ENCODE measurements at regions not wholly inside any gene's neighbourhood (a gene's known extent, or its start where the extent isn't known, plus 50 kb on each side); places are given as distances from the start of the nearest gene placed in this dataset.

DNA sequence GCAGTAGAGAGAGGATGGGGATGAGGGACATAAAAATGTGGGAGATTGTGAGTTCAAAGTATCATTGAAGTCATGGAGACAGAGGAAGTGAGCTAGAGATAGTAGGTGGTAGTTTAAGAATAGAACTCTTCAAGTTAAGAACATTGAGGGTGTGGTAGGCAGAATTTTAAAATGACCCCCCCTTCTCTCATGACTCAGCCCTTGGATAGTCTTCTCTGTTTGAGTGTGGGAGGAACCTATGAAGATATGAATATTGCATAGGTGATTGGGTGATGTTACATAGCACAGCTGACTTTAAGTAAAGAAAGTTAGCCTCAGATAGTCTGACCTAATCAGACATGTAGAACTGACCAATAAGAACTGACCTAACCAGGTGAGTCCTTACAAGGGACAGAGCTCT is 418.6 kb downstream of the FOXO1 start:
- no peaks in the 10 kb centered on the region; the same call in 2 of the 3 replicates for H3K36me3 Mint-ChIP-seq (ENCODE audit: low read depth)
- TF ChIP-seq EZH2phosphoT487 (IDR thresholded peaks at IDR 0.05; ENCODE audit: unreplicated experiment), result no peak
- TF ChIP-seq POLR2AphosphoS5 (IDR thresholded peaks at IDR 0.05; ENCODE audit: low read depth), result no peak
- TF ChIP-seq CREB1 (CRISPR knock-in tag; IDR thresholded peaks at IDR 0.05; ENCODE audit: low read depth), result no peak
- no peak for TF ChIP-seq ZNF331 (CRISPR knock-in tag; IDR thresholded peaks at IDR 0.05; ENCODE audit: low read depth)
- TF ChIP-seq, protein P1, sequence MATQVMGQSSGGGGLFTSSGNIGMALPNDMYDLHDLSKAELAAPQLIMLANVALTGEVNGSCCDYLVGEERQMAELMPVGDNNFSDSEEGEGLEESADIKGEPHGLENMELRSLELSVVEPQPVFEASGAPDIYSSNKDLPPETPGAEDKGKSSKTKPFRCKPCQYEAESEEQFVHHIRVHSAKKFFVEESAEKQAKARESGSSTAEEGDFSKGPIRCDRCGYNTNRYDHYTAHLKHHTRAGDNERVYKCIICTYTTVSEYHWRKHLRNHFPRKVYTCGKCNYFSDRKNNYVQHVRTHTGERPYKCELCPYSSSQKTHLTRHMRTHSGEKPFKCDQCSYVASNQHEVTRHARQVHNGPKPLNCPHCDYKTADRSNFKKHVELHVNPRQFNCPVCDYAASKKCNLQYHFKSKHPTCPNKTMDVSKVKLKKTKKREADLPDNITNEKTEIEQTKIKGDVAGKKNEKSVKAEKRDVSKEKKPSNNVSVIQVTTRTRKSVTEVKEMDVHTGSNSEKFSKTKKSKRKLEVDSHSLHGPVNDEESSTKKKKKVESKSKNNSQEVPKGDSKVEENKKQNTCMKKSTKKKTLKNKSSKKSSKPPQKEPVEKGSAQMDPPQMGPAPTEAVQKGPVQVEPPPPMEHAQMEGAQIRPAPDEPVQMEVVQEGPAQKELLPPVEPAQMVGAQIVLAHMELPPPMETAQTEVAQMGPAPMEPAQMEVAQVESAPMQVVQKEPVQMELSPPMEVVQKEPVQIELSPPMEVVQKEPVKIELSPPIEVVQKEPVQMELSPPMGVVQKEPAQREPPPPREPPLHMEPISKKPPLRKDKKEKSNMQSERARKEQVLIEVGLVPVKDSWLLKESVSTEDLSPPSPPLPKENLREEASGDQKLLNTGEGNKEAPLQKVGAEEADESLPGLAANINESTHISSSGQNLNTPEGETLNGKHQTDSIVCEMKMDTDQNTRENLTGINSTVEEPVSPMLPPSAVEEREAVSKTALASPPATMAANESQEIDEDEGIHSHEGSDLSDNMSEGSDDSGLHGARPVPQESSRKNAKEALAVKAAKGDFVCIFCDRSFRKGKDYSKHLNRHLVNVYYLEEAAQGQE (IDR thresholded peaks at IDR 0.05; ENCODE audit: unreplicated experiment), result no peak
- TF ChIP-seq ZNF114 (CRISPR knock-in tag; IDR thresholded peaks at IDR 0.05), result no peak
- TF ChIP-seq, protein P2, sequence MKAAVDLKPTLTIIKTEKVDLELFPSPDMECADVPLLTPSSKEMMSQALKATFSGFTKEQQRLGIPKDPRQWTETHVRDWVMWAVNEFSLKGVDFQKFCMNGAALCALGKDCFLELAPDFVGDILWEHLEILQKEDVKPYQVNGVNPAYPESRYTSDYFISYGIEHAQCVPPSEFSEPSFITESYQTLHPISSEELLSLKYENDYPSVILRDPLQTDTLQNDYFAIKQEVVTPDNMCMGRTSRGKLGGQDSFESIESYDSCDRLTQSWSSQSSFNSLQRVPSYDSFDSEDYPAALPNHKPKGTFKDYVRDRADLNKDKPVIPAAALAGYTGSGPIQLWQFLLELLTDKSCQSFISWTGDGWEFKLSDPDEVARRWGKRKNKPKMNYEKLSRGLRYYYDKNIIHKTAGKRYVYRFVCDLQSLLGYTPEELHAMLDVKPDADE (IDR thresholded peaks at IDR 0.05), result no peak
- TF ChIP-seq, protein P3, sequence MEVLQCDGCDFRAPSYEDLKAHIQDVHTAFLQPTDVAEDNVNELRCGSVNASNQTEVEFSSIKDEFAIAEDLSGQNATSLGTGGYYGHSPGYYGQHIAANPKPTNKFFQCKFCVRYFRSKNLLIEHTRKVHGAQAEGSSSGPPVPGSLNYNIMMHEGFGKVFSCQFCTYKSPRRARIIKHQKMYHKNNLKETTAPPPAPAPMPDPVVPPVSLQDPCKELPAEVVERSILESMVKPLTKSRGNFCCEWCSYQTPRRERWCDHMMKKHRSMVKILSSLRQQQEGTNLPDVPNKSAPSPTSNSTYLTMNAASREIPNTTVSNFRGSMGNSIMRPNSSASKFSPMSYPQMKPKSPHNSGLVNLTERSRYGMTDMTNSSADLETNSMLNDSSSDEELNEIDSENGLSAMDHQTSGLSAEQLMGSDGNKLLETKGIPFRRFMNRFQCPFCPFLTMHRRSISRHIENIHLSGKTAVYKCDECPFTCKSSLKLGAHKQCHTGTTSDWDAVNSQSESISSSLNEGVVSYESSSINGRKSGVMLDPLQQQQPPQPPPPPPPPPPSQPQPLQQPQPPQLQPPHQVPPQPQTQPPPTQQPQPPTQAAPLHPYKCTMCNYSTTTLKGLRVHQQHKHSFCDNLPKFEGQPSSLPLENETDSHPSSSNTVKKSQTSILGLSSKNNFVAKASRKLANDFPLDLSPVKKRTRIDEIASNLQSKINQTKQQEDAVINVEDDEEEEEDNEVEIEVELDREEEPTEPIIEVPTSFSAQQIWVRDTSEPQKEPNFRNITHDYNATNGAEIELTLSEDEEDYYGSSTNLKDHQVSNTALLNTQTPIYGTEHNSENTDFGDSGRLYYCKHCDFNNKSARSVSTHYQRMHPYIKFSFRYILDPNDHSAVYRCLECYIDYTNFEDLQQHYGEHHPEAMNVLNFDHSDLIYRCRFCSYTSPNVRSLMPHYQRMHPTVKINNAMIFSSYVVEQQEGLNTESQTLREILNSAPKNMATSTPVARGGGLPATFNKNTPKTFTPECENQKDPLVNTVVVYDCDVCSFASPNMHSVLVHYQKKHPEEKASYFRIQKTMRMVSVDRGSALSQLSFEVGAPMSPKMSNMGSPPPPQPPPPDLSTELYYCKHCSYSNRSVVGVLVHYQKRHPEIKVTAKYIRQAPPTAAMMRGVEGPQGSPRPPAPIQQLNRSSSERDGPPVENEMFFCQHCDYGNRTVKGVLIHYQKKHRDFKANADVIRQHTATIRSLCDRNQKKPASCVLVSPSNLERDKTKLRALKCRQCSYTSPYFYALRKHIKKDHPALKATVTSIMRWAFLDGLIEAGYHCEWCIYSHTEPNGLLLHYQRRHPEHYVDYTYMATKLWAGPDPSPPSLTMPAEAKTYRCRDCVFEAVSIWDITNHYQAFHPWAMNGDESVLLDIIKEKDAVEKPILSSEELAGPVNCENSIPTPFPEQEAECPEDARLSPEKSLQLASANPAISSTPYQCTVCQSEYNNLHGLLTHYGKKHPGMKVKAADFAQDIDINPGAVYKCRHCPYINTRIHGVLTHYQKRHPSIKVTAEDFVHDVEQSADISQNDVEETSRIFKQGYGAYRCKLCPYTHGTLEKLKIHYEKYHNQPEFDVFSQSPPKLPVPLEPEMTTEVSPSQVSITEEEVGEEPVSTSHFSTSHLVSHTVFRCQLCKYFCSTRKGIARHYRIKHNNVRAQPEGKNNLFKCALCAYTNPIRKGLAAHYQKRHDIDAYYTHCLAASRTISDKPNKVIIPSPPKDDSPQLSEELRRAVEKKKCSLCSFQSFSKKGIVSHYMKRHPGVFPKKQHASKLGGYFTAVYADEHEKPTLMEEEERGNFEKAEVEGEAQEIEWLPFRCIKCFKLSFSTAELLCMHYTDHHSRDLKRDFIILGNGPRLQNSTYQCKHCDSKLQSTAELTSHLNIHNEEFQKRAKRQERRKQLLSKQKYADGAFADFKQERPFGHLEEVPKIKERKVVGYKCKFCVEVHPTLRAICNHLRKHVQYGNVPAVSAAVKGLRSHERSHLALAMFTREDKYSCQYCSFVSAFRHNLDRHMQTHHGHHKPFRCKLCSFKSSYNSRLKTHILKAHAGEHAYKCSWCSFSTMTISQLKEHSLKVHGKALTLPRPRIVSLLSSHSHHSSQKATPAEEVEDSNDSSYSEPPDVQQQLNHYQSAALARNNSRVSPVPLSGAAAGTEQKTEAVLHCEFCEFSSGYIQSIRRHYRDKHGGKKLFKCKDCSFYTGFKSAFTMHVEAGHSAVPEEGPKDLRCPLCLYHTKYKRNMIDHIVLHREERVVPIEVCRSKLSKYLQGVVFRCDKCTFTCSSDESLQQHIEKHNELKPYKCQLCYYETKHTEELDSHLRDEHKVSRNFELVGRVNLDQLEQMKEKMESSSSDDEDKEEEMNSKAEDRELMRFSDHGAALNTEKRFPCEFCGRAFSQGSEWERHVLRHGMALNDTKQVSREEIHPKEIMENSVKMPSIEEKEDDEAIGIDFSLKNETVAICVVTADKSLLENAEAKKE (CRISPR knock-in tag; IDR thresholded peaks at IDR 0.05), result no peak
- no peak for TF ChIP-seq EZH2 (IDR thresholded peaks at IDR 0.05; ENCODE audit: low read depth, unreplicated experiment)
- no peak for TF ChIP-seq STAT1 (IDR thresholded peaks at IDR 0.05; ENCODE audit: unreplicated experiment)
- TF ChIP-seq NANOG (IDR thresholded peaks at IDR 0.05; ENCODE audit: borderline replicate concordance), result no peak
- H3K27ac Mint-ChIP-seq, result no peak overlapping the region
- Histone ChIP-seq H3K4me2 (no peak overlapping the region), H3K27ac (ENCODE audit: low read depth) (no peak overlapping the region), H3K4me1 (ENCODE audit: insufficient read depth) (no peaks in the 10 kb centered on the region), H3K4me3 (no peak overlapping the region), H3K79me2 (replicated peaks; ENCODE audit: insufficient read depth) (no peaks in the 10 kb centered on the region), H3K27me3 (ENCODE audit: insufficient read depth) (no peaks in the 10 kb centered on the region), H3K36me3 (ENCODE audit: insufficient read depth) (no peaks in the 10 kb centered on the region), H2AFZ (no peak overlapping the region), H3K9me2 (ENCODE audit: insufficient read depth) (peaks cover 29% of the 10 kb centered on the region; the same call in 1 of the 2 replicates), H3F3A (replicated peaks; ENCODE audit: low read depth) (no peaks in the 10 kb centered on the region), H4K20me1 (replicated peaks; ENCODE audit: insufficient read depth) (no peaks in the 10 kb centered on the region)
- H3K9me3 Mint-ChIP-seq, result peaks cover 4% of the 10 kb centered on the region; the same call in 2 of the 3 replicates
- peaks cover 1% of the 10 kb centered on the region for H3K27me3 Mint-ChIP-seq (ENCODE audit: insufficient read depth, low read depth, poor library complexity)
- H3K4me1 Mint-ChIP-seq, result no peaks in the 10 kb centered on the region
- H3K4me3 Mint-ChIP-seq, result no peak overlapping the region
- ATAC-seq (no peak), DNase-seq (ENCODE audit: low spot score) (no peak)

All from GM23338 (cell line).